Superior temporal gyrus (tissue), 1 donor: ENCODE measurements at regions not wholly inside any gene's neighbourhood (a gene's known extent, or its start where the extent isn't known, plus 50 kb on each side); places are given as distances from the start of the nearest gene placed in this dataset.
"Not testable (repeated sequence)": the region's sequence is repeated elsewhere in the genome, so short reads cannot be mapped to it uniquely, and the experiment has no call there.

Experiments used
- DNase-seq: peaks from one replicate; pipeline ENCODE4 v3.0.0-alpha.2; 2016; ENCODE audit errors: extremely low spot score

DNA sequence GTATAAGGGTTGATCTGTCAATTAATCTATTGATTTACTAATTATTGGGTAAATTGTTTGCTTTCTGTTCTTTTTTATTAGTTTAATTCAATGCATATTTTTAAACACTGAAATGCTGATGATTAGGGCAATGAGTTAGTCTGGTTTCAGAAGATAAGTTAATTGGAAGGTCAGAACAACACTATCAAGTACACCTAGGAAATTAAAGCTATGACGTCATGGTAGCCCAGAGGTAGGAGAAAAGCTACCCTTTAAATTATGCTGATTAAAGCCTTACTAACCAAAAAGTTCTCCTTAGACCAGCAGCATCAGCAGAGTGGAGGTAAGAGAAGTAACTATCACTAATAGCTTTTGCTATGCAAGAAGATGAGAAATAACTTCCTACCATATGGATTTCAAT lies 770.4 kb upstream of the ARPP21 start:
- DNase-seq = no peak

DNA sequence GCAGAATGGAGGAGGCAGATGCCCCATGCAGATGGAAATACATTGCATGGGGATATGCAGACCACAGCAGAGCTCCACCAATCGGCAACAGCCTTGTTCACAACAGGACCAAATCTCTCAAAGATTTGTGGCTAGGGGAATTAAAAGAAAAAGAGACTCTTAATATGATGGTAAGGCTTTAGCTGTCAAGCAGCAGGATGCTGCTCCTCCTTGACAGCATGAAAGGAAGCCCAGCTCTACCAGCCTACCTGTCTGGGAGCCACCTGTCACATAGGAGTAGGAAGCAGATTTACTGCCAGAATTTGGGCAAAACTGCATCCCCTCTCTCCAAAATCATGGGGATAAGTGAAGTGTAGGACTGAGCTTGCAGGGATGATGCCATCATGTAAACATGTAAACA lies 769.6 kb upstream of the ARPP21 start:
- no peak for DNase-seq

DNA sequence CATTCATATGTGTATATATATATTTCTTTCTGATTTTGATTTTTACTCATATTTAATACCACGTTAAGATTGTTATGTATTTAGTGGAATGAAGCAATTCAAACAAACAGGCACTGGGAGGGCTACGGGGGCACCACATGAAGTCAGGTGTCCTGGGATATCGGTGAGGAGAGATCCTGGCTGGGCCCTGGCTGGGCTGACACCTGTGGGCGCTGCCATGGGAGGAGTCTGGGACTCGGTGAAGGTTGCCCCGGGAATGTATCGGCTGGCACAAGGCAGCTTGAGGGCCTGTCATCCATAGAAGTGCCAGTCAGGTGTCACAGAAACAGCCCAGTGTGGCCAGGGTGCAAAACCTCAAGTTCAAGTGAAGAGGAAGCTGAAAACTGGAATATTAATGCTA lies 766.9 kb upstream of the ARPP21 start:
- DNase-seq = no peak

DNA sequence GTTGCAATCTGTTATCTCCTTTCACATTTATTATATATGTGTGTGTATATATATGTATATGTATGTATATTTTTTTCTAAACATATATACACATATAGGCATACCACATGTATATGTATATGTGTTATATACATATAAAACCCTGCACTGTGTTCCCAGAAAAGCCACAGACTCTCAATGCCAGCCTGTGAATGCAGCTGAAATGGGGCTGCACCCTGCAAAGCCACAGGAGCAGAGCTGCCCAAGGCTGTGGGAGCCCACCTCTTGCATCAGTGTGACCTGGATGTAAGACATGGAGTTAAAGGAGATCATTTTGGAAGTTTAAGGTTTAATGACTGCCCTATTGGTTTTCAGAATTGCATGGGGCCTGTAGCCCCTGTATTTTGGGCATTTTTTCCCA lies 762.3 kb upstream of the ARPP21 start:
- DNase-seq = no peak

DNA sequence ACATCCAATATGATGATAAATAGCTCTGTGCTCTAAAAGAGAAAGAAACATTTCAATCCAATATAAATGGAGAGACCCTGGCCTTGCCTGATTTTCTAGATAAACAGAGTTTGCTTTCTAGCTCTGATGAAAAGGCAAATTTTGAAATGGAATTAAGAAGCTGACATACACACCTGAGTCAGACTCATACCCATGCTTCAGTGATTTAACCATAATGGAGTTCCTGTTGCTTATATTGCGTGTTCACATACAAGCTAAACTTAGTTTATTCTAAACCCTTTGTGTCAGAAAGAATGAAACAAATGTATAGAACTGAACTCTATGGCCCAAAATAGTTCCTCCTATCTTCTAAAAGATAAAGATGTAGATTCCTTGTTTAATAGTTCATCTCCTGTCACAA lies 760.8 kb upstream of the ARPP21 start:
- no peak for DNase-seq

DNA sequence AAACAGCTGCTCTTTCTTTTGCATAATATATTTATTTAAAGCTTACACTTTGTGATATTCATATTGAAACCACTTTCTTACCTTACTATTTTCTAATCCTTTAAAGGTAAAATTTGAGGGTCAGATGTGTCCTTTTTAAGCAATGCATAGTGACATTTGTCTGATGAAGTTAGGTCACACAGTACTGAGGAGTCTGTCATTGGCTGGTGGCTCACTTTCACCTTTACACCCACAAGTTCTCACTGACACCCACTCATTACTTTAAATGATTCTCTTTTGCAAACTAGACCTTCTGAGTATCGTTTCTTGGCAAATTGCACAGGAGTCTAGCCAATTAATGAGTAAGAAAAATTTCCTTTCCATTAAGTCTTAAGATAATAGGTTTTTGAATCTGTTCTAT lies 758.3 kb upstream of the ARPP21 start:
- DNase-seq = no peak

DNA sequence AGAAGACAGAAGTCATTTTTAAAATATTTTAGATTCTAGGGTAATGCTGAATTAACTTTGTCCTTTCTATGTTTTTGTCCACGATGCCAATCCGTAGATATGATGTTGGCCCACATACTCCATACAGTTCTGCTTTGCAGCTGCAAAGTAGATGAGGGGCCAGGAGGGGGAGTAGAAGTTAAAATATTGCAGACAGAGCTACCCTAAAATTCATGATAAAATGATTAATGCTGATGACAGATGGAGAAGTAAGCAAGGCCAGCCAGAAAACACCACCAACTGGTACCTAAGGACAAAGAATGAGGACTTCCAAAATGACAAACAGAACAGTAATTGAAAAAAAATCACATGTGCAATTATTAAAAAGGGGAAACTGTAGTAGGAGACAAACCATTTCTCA lies 756.6 kb upstream of the ARPP21 start:
- no peak for DNase-seq

DNA sequence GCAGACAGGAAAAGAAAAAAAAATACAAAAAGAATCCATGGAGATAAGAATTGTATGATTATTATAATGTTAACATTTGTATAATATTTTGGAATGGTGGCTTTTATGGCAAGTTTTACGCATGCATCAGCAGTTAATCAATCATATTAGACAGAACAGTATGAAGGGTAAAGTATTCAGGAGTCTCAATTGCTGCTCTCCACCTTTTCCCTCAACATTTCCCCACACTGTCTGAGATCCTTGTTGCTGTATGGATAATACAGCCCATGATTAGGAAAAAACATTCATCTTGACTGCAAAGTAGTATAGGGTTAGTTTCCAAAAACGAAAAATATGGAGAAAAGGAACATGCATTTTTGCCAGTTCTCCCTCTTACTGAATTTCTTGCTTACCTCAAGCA lies 755.3 kb upstream of the ARPP21 start:
- no peak for DNase-seq

DNA sequence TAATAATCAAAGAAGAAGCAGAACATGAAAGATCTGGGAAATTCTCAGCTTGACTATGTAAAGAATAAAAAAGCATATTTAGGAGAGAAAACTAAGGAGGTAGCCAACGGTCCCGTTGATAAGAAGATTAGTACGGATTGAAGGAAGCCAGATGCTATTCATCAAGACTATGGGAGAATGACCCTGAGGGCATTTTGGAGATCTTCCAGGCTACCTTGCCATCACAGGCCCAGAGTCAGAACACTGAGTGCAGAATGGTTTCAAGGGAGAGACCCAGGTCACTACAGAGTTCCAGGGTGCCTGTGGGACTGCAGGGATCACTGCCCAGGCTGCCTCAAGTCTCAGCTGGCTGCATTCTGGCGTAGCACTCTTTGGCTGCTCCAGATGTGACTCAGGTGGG lies 752.9 kb upstream of the ARPP21 start:
- DNase-seq = no peak

DNA sequence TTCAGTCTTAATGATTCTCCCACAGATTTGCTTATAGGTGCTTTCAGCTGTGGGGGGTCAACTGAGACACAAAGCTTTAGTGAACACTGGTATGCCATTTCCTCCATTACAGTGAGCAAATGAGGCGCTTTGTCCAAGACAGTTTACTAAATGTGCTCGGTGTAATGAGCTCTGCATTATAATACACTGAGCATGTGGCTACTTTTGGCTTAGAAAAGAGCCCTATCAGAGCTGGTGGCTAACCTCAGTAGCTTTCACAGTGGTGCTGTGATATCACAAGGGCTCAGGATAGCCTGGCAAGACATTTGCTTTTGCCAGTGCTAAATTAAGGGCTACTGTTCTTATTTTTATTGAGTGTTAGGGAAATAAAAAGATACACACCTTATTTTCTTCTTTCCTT lies 749.7 kb upstream of the ARPP21 start:
- DNase-seq = no peak

DNA sequence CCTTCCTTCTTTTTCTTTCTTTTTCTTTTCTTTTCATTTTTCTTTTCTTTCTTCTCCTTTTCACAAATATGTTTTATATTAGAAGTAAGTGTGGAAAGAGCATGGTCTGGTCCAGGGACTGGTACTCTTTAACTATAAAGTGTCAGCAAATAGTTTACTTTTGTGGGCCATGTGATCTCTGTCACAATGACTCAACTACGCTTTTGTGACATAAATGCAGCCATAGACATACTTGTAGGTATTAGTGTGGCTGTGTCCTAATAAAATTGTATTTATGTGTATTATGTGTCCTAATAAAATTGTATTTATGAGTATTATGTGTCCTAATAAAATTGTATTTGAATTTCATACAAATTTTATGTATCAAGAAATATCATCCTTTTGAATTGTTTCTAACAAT lies 749.1 kb upstream of the ARPP21 start:
- no peak for DNase-seq

DNA sequence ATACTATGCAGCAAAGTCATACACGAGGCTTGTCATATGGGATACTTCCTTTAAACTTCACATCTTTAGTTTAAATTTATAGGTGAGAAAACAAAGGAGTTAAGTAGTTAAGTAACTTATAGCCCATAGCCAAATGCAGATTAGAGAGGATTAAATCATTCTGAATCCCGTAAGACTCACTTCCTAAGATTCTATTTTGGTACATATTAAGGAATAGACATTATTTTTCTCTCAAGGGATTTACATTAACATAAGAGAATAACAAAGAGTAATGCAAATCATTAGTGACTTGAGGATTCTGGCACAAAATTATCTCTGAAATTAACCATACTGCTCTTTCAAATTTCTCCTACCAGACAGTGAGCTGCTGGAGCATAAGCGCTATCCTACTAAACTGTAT lies 747.4 kb upstream of the ARPP21 start:
- no peak for DNase-seq

DNA sequence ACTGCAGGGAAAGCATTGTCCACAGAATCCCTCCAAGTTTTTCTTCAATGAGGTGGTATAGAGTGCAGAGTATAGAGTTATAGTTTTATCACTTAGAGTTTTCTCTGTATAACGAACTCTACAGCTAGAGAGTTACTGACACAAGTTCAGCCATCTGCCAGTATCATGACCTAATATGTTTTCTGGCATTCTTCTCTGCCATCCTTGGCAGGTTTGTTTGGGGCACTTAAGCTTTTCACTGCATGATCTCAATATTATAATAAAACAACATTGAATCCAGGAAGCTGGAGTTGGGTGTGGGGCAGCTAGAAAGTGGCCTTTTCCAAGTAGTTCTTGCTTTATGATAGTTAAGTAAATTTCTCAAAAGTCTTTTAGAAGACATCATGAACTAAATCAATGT lies 743.5 kb upstream of the ARPP21 start:
- no peak for DNase-seq

DNA sequence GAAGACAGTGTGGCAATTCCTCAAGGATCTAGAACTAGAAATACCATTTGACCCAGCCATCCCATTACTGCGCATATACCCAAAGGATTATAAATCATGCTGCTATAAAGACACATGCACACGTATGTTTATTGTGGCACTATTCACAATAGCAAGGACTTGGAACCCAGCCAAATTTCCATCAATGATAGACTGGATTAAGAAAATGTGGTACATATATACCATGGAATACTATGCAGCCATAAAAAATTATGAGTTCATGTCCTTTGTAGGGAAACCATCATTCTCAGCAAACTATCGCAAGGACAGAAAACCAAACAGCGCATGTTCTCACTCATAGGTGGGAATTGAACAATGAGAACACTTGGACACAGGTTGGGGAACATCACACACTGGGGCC lies 729.6 kb upstream of the ARPP21 start:
- not testable (repeated sequence) for DNase-seq

DNA sequence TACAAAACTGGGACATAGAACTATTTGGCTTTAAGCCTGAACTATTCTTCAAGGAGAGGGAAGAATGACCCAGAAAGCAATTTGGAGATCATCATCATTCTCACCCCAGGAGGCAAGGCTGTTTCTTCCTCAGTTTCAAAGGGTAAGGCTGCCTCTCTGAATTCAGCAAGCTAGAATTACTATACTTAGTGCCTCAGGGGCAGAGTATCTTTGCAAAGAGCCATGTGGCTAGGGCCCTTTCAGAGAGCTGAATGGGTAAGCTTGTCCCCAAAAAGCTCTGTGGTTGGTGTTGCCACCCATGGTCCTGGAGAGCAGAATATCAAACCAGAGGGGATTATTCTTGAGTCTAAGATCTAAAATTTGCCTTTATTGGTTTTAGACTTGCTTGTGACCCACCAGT lies 720.3 kb upstream of the ARPP21 start:
- DNase-seq = no peak

DNA sequence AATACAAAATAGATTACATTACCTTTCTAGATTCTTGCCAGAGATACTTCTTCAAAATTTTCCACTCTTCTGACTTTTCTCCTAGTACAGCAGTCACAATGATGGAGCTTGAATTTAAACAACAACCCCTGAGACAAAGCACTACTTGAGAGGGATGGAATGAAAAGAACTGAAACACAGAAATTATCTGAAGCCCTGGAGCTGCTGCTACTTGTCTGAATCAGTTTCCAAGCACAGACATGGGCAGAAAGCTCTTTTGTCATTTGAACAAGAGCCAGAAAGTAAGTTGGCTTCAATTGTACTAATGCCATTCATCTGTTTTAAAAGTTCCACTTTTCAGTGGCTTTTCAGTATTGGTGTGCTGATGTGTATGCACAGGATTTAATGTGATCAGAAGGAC lies 718.5 kb upstream of the ARPP21 start:
- DNase-seq = peak; percentile 24

DNA sequence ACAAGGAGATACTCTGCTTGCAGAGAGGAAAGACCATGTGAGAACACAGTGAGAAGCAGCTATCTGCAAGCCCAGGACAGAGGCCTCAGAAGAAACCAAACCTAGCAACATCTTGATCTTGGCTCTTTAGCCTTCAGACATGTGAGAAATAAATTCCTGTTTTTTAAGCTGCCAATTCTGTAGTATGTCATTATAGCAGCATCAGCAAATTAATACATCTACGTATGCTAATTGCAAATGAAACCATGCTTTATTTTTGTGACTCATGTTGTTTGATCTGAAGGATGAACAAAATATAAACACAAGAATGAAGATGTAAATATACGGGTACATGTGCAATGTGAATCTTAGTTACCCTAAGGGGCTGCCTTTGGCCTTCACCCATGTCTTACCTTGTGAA lies 714.4 kb upstream of the ARPP21 start:
- no peak for DNase-seq

DNA sequence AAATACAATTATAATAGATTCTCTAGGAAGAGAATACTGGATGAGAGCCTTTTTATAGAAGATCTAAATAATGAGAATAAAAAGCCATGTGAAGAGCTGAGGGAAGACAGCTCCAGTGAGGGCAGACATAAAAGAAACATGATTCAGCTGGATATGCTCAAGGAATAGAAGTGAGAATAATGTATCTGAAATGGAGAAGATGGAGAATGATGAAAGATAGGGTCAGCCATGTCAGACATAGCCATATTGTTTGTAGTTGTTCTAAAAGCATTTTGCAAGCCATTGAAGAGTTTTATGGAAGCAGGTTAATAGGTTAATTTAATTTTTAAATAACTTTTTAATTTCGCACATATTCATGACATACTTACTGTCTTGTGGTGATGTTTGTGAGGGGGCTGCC lies 713.5 kb upstream of the ARPP21 start:
- DNase-seq = no peak

DNA sequence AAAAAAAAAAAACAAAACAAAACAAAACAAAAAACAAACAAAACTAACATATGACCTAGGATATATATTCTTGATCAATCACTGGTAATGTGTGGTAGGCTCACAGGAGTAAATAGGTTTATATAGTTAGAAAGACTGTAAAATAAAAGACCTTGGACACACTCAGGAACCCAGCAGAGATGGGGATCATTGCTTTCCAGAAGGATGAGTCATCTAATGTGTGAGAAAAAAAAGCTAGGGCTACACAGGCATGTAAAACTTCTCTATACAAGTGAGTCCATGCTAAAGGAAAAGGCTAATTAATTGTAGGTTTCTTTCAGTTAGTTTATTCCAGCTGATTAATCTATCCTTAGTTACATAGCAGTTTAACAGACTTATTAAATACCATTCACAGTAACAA lies 710.3 kb upstream of the ARPP21 start:
- no peak for DNase-seq

DNA sequence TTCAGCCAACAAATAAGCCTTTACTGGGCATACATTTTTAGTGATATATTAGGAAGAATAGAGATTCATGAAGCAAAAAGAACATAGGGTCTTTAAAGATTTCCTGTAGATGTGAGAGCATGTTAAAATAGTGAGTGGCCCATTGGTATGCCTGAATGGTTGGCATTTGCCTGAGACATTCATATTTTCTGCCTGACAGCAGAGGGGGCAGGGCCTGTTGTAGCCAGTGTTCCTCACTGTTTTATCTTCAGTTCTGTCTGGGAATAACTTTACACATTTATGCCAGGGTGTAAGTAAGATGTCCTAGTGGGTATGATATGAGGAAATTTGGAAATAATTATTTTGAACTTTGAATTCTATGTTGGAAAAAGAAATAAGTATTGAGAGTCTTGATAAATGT lies 704.7 kb upstream of the ARPP21 start:
- DNase-seq = no peak

DNA sequence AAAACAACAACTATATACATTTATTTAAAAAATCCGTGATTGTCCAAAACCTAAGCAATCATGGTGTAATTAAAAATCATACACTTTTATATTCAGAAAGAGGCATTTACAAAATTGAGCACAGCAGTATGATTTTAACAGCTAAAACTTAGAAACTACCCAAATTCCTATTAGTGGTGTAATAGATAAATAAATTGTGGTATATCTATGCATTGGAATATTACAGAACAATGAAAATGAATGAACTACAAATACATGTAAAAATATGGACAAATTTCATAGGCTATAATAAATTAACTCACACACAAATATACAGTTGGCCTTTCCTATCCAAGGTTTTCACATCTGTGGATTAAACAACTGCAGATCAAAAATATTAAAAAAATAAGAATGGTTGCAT lies 700.5 kb upstream of the ARPP21 start:
- no peak for DNase-seq

DNA sequence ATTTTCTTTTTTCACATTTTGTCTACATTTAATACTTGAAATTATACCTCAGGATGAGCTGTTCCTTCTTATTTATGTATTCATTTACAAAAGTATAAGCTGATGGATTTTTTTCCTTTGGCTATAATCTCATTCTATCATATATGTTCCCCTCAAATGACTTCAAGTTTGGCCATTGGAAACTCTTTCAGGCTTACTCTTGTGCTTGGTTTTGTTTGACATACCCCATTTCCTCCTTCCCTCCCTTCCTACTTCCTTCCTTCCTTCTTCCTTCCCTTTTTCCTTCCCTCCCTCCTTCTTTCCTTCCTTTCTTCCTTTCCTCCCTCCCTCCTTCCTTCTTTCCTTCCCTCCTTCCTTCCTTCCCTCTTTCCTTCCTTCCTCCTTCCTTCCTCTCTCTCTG lies 697.1 kb upstream of the ARPP21 start:
- no peak for DNase-seq

DNA sequence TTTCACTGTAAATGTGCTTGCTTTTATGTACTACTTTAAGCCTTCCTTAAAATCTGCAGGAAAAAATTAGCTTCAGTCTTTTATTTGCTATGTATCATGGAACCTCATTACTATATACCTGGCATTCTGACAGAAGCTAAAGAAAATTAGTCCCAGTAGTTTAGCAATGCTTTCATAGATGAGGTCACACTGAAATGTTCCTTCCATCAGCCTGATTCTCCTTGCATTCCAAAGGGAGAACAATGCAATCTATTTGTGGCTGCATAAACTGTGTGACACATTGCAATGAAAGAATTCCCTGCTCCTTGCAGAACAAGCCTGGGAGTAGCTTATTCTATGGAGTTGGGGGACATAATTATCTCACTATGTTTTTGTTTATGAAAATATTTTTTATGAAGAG lies 691.5 kb upstream of the ARPP21 start:
- DNase-seq = peak; percentile 40

DNA sequence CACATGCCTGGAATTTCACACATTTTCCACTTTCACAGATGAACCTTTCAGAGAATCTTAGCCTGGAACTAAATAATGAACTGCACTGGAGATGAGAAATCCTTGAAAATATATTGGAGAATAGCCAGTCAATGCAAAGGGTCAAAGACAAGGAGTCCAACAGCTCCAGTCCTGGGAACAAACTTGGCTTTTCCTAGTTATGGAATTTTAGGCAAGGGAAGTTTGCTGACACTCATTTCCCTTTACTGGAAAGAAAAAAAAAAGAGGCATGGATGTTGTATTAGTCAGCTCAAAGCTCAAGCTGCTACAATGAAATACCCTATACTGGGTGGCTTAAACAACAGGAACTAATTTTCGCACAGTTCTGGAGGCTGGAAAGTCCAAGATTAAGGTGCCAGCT lies 690.8 kb upstream of the ARPP21 start:
- no peak for DNase-seq

DNA sequence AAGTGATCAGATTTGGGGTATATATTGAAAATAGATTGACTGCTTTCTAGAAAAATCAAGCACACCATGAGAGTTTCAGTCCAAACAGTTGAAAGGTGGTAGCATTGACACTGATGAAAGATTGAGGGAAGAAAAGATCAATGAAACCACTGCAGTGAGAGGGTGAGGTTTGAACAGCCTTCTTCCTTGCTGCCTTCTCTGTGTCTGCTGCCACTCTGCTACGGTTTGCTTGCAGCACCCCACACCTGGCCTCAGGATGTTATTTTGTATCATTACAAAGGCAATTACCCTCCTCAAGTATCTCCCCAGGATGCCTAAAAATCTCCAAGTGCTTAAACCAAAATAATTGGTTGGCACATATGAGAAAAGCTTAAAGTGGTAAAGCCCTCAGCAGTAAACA lies 683.6 kb upstream of the ARPP21 start:
- DNase-seq = no peak
